Endothelial cell of umbilical vein (primary cell): ENCODE measurements at regions not wholly inside any gene's neighbourhood (a gene's known extent, or its start where the extent isn't known, plus 50 kb on each side); places are given as distances from the start of the nearest gene placed in this dataset.

ENCODE experiments used
- BruUV-seq: library from RNA; stranded (reverse); fragments of 400-500 nt; replicated peaks from 2 replicates; lab custom pipeline; 2021; lab: Mats Ljungman, UMichigan
- CTCF ChIA-PET: fragments of 300-600, 350-600 bp; sonication (Branson Sonifier 250); formaldehyde crosslinking; loops from one replicate; lab custom pipeline; 2021; ENCODE audit warnings: antibody characterized with exemption, inconsistent platforms; lab: Charles Lee
- POLR2A ChIA-PET: fragments of 300-600, 350-600 bp; sonication (Branson Sonifier 250); formaldehyde crosslinking; loops from one replicate; lab custom pipeline; 2021; ENCODE audit warnings: antibody characterized with exemption, inconsistent platforms; lab: Charles Lee
- DNase-seq: peaks from one replicate; pipeline ENCODE4 v3.0.0-alpha.2; 2011; ENCODE audit warnings: low read depth, low spot score
- FAIRE-seq: peaks from 2 replicates; lab custom pipeline; 2011; peaks lifted over from hg19 to GRCh38; lab: Jason Lieb, UNC
- H2AFZ ChIP-seq: 2 replicates; pipeline ENCODE4 v1.6.0; 2012; ENCODE audit warnings: low read depth, low read length, control low read depth, inconsistent platforms
- H3K27ac ChIP-seq: 2 replicates; pipeline ENCODE4 v1.5.1; 2011; ENCODE audit warnings: low read depth, mild to moderate bottlenecking, control low read depth, low read length, moderate library complexity; ENCODE audit not compliant: insufficient read depth
- H3K27me3 ChIP-seq, 2 experiments: 2 replicates each; pipeline versions ENCODE4 v1.6.0 to v1.6.1; 2011; ENCODE audit warnings: low read length in 2 of 2, mixed read lengths in 1 of 2; ENCODE audit not compliant: control insufficient read depth in 2 of 2, insufficient read depth in 2 of 2
- H3K36me3 ChIP-seq, 2 experiments: 2 replicates in 1 of 2; 3 replicates in 1 of 2; pipeline ENCODE4 v1.5.1; 2011; ENCODE audit warnings: low read length in 2 of 2, mild to moderate bottlenecking in 1 of 2, moderate library complexity in 1 of 2; ENCODE audit not compliant: control insufficient read depth in 2 of 2, insufficient read depth in 2 of 2; ENCODE audit errors: extremely low read depth in 1 of 2
- H3K4me1 ChIP-seq: 3 replicates; pipeline ENCODE4 v1.5.1; 2011; ENCODE audit warnings: mild to moderate bottlenecking, low read length; ENCODE audit not compliant: control insufficient read depth, insufficient read depth; ENCODE audit errors: extremely low read depth
- H3K4me2 ChIP-seq: 2 replicates; pipeline ENCODE4 v1.6.1; 2011; ENCODE audit warnings: low read length, control low read depth, mixed read lengths; ENCODE audit not compliant: insufficient read depth
- H3K4me3 ChIP-seq, 3 experiments: fragments of 200-600 bp in 1 of 3; sonication (generic), shearing (Covaris generic) in 1 of 3; replicated peaks in 1 of 3; 2 replicates each; pipeline ENCODE4 v1.5.1; 2011 to 2016; ENCODE audit warnings: control low read depth in 3 of 3, low read length in 3 of 3, mild to moderate bottlenecking in 2 of 3, inconsistent platforms in 1 of 3, low read depth in 1 of 3, moderate library complexity in 1 of 3; ENCODE audit not compliant: insufficient read depth in 1 of 3
- H3K79me2 ChIP-seq: 2 replicates; pipeline ENCODE4 v1.6.0; 2012; ENCODE audit warnings: low read length, inconsistent platforms; ENCODE audit not compliant: control insufficient read depth, insufficient read depth
- H3K9ac ChIP-seq: replicated peaks from 2 replicates; pipeline ENCODE3; 2011; ENCODE audit warnings: low read length, control low read depth; ENCODE audit not compliant: insufficient read depth; ENCODE audit errors: extremely low read depth
- H3K9me1 ChIP-seq: replicated peaks from 3 replicates; pipeline ENCODE4 v1.6.0; 2011; ENCODE audit warnings: mild to moderate bottlenecking, low read length; ENCODE audit not compliant: control insufficient read depth, insufficient read depth; ENCODE audit errors: extremely low read depth
- H3K9me3 ChIP-seq: replicated peaks from 2 replicates; pipeline ENCODE4 v1.5.1; 2012; ENCODE audit warnings: low read length, inconsistent platforms; ENCODE audit not compliant: control insufficient read depth, insufficient read depth
- H4K20me1 ChIP-seq: replicated peaks from 2 replicates; pipeline ENCODE3; 2011; ENCODE audit warnings: mild to moderate bottlenecking, low read length; ENCODE audit not compliant: control insufficient read depth, insufficient read depth; ENCODE audit errors: extremely low read depth
- FOS ChIP-seq: IDR thresholded peaks from 2 replicates; pipeline ENCODE4 v1.6.1; 2011; ENCODE audit warnings: mild to moderate bottlenecking, low read length, moderate library complexity, borderline replicate concordance; ENCODE audit not compliant: insufficient read depth
- GATA2 ChIP-seq: IDR thresholded peaks from 2 replicates; pipeline ENCODE4 v1.7.0; 2011; ENCODE audit warnings: low read depth, mild to moderate bottlenecking, moderate library complexity, mixed read lengths, low read length; ENCODE audit not compliant: insufficient read length, insufficient read depth
- MAX ChIP-seq: IDR thresholded peaks from 2 replicates; pipeline ENCODE4 v1.6.1; 2011; ENCODE audit not compliant: insufficient read depth, insufficient read length
- MYC ChIP-seq: IDR thresholded peaks from one replicate; pipeline ENCODE4 v1.6.1; 2011; ENCODE audit warnings: mild to moderate bottlenecking, low read depth, low read length
- dilution Hi-C: fragments of 300-500 bp; cut with MboI; formaldehyde crosslinking; loops from one replicate; pipeline ENCODE4 v1.15.0; 2019; ENCODE audit warnings: low sequenced_read_pairs; ENCODE audit not compliant: extremely low pct_ligation_motif_present
- intact Hi-C: fragments of 100-400 bp; cut with micrococcal nuclease; formaldehyde crosslinking; loops from one replicate; pipeline ENCODE4 v1.10.0; 2022

DNA sequence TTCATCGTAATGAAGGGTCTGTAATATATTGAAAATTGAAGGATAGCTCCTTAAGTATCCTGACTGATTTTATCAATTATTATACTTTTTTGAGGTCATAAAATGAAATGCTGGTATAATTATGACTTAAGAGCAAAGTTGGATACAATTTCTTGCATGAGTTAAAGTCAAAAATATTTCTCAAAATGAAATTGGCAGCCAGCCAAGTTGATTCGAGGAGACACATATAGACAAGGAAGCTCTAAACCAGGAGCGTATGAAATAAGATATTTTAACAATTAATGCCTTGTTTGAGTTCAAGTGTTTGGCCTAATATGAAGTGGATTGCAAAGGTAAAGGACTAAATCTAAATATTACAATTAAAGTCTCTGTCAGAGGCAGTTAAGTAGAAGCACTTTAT, 260.4 kb upstream of the DSEL start:
- no peak overlapping the region for H2AFZ ChIP-seq
- H3K9me1 ChIP-seq = no peaks in the 10 kb centered on the region
- FAIRE-seq (no peak), DNase-seq (no peak)
- no peak overlapping the region for H3K4me3 ChIP-seq
- no peaks in the 10 kb centered on the region for H3K79me2 ChIP-seq
- dilution Hi-C loops = no loop called here
- H3K9me3 ChIP-seq = no peaks in the 10 kb centered on the region
- H3K9ac ChIP-seq = no peak overlapping the region
- H3K27ac ChIP-seq = no peak overlapping the region
- TF ChIP-seq MAX = no peak
- no peak for TF ChIP-seq MYC
- no peak for TF ChIP-seq FOS
- intact Hi-C loops = no loop called here
- no peaks in the 10 kb centered on the region for H3K27me3 ChIP-seq
- ChIA-PET POLR2A (no interaction called here), CTCF (no interaction called here)
- no peaks in the 10 kb centered on the region for H3K4me1 ChIP-seq
- no peak overlapping the region for H3K4me2 ChIP-seq
- no peaks in the 10 kb centered on the region for H4K20me1 ChIP-seq
- no TSS peak for BruUV-seq
- no peaks in the 10 kb centered on the region for H3K36me3 ChIP-seq

GRCh38 chr18:67771271-67771670, 254.8 kb upstream of the DSEL start:
- ChIA-PET POLR2A (no interaction called here), CTCF (interaction anchor here (1.1 to 2.3 kb wide), 2 partner anchors 12 to 17 kb away, joined by 3 to 7 read pairs; no protein-coding TSS in a partner anchor)
- no peak for TF ChIP-seq GATA2
- TF ChIP-seq FOS = peak; percentile 28
- no peaks in the 10 kb centered on the region for H3K9me3 ChIP-seq
- BruUV-seq = no TSS peak
- H4K20me1 ChIP-seq = no peaks in the 10 kb centered on the region
- H3K9ac ChIP-seq = no peak overlapping the region
- peak; percentile 13 for DNase-seq
- dilution Hi-C loops = no loop called here
- H3K27me3 ChIP-seq = no peaks in the 10 kb centered on the region
- H3K79me2 ChIP-seq = no peaks in the 10 kb centered on the region
- intact Hi-C loops = no loop called here
- no peak overlapping the region for H3K27ac ChIP-seq
- H3K4me1 ChIP-seq = peaks cover 7% of the 10 kb centered on the region
- no peak overlapping the region for H3K4me2 ChIP-seq
- FAIRE-seq = no peak
- no peaks in the 10 kb centered on the region for H3K9me1 ChIP-seq
- no peak overlapping the region for H3K4me3 ChIP-seq
- H2AFZ ChIP-seq = no peak overlapping the region
- H3K36me3 ChIP-seq = no peaks in the 10 kb centered on the region
